COLO668 (cell line): ENCODE measurements at regions not wholly inside any gene's neighbourhood (a gene's known extent, or its start where the extent isn't known, plus 50 kb on each side); places are given as distances from the start of the nearest gene placed in this dataset.
"Not testable (repeated sequence)": the region's sequence is repeated elsewhere in the genome, so short reads cannot be mapped to it uniquely, and the experiment has no call there.

Source experiments
- DNase-seq: peaks from one replicate; lab custom pipeline; 2025; ENCODE audit not compliant: unreplicated experiment; lab: John Stamatoyannopoulos, UW

GRCh38 chr1:115456441-115456961, 118.5 kb upstream of the NGF start:
- DNase-seq: no peak

- no peak for DNase-seq
Observed at GRCh38 chr1:115454837-115455511, 116.9 kb upstream of the NGF start.

GRCh38 chr1:115453666-115454065, 115.6 kb upstream of the NGF start:
- no peak for DNase-seq

- DNase-seq: no peak
Observed at GRCh38 chr1:115452600-115453329, 114.7 kb upstream of the NGF start.

- DNase-seq: no peak
Observed at GRCh38 chr1:115450501-115451040, 112.5 kb upstream of the NGF start.

GRCh38 chr1:115448282-115449044, 110.4 kb upstream of the NGF start:
- no peak for DNase-seq

GRCh38 chr1:115447672-115448071, 109.6 kb upstream of the NGF start:
- no peak for DNase-seq

GRCh38 chr1:115445090-115445489, 107.0 kb upstream of the NGF start:
- DNase-seq: no peak

GRCh38 chr1:115440733-115441132, 102.7 kb upstream of the NGF start:
- DNase-seq: no peak

- DNase-seq: not testable (repeated sequence)
Observed at GRCh38 chr1:115439520-115439919, 101.5 kb upstream of the NGF start.

- no peak for DNase-seq
Observed at GRCh38 chr1:115437196-115437595, 99.1 kb upstream of the NGF start.

GRCh38 chr1:115436596-115436995, 98.5 kb upstream of the NGF start:
- no peak for DNase-seq

- no peak for DNase-seq
Observed at GRCh38 chr1:115433483-115433882, 95.4 kb upstream of the NGF start.

GRCh38 chr1:115432061-115432460, 94.0 kb upstream of the NGF start:
- DNase-seq: no peak

GRCh38 chr1:115430441-115431158, 92.6 kb upstream of the NGF start:
- DNase-seq: peak; percentile 48

- DNase-seq: no peak
Observed at GRCh38 chr1:115429884-115430283, 91.8 kb upstream of the NGF start.

GRCh38 chr1:115429241-115429640, 91.2 kb upstream of the NGF start:
- DNase-seq: no peak

GRCh38 chr1:115428676-115429075, 90.6 kb upstream of the NGF start:
- no peak for DNase-seq

GRCh38 chr1:115428256-115428655, 90.2 kb upstream of the NGF start:
- no peak for DNase-seq

- DNase-seq: no peak
Observed at GRCh38 chr1:115426956-115427355, 88.9 kb upstream of the NGF start.
